Esophagus squamous epithelium (tissue), 4 donors: ENCODE measurements at regions not wholly inside any gene's neighbourhood (a gene's known extent, or its start where the extent isn't known, plus 50 kb on each side); places are given as distances from the start of the nearest gene placed in this dataset.
"Not testable (repeated sequence)": the region's sequence is repeated elsewhere in the genome, so short reads cannot be mapped to it uniquely, and the experiment has no call there.

Experiments
- CTCF ChIP-seq, 6 experiments: fragments of 450-650 bp in 4 of 6; fragments of 200-600 bp in 2 of 6; sonication (generic) in 2 of 6; IDR thresholded peaks; one replicate each; pipeline ENCODE4 v1.5.1; 2016 to 2019; ENCODE audit warnings: antibody characterized with exemption in 6 of 6, mild to moderate bottlenecking in 4 of 6, moderate library complexity in 4 of 6
- POLR2A ChIP-seq, 4 donors: fragments of 450-650 bp; IDR thresholded peaks; one replicate each; pipeline ENCODE4 v1.6.1; 2017; ENCODE audit warnings: antibody characterized with exemption in 4 of 4, mild to moderate bottlenecking in 4 of 4, moderate library complexity in 3 of 4

GRCh38 chr18:51570071-51570470 lies 372.6 kb upstream of the MEX3C start:
- TF ChIP-seq CTCF, POLR2A (IDR thresholded peaks at IDR 0.05): not testable (repeated sequence)
